ENCODE measurements at regions not wholly inside any gene's neighbourhood (a gene's known extent, or its start where the extent isn't known, plus 50 kb on each side); places are given as distances from the start of the nearest gene placed in this dataset.
"Not testable (repeated sequence)": the region's sequence is repeated elsewhere in the genome, so short reads cannot be mapped to it uniquely, and the experiment has no call there.

DNA sequence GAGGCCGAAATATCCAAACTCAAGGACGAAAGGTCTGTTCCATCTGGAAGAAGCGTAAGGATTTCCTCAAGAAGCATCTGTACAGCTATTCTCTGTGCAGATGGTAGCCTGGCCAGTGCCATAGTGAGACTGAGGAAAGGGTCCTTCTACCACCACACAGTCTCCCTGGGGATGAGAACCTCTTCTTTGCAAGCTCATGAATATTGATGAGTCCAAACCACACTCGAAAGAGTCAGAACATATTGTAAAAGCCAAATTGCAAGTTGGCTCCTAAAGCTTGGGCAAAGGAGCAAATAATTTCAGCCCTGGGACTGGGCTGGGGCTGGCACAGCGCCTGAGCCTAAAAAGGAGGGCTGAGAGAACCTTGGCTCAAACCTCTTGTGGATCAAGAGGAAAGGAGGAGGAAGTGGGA, 66.1 kb upstream of the PIP4K2A start:
- in situ Hi-C loops (cut with HindIII; ENCODE audit: low pct_ligation_motif_present, low pct_unique_long_range_greater_than_20kb, low sequenced_read_pairs): no loop called here
- DNase-seq: no peak

DNA sequence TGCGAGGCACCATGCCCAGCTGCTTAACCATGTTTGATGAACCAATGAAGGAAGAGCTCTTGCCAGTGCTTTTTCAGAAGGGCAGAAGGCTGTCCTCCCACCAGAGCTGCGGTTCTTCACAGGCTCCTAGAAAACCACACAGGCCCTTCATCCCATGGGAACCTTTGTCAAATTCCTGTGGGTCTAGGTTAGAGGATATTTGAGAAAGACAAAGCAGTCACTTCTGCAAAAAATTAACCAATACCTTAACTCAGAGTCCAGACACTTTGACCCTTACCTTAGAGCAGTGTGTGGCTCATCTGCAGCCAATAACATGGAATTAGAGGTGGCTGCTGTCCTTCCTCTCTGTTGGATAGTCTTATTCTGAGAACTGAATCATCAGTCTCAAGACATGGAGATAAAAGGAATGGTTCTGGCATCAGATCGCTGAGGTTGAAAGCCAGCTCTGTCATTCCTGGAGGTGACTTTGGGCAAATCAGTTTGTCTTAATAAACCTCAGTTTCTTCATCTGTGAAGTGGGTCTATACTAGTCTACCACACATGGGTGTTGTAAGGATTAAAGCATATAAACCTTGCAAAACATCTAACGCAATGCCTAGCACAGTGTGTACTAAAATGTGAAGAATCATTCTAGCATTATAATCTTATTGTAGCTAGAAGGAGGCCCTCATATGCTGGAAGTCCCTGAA, 65.1 kb upstream of the PIP4K2A start:
- in situ Hi-C loops (cut with HindIII; ENCODE audit: low pct_ligation_motif_present, low pct_unique_long_range_greater_than_20kb, low sequenced_read_pairs): no loop called here
- peak; percentile 19 for DNase-seq

DNA sequence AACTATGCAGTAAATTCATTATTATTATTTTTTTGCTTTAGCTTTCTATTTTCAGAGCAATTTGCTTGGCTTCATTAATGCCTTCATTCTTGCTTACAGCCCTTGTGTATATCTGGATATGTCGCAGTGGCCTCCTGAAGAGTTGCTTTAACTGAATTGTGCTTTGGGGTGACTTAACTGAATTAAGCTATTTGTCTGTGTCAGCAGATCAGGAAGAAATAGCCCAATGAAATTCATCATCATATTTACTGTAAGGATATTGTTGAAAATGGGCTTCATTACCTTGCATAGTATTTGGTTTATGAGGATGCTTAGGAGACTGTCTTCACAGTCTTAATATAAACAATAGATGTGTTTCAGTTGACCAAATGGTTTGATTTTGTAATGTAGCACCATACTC, 59.7 kb upstream of the PIP4K2A start:
- no peak for DNase-seq
- in situ Hi-C loops (cut with HindIII; ENCODE audit: low pct_ligation_motif_present, low pct_unique_long_range_greater_than_20kb, low sequenced_read_pairs): no loop called here

DNA sequence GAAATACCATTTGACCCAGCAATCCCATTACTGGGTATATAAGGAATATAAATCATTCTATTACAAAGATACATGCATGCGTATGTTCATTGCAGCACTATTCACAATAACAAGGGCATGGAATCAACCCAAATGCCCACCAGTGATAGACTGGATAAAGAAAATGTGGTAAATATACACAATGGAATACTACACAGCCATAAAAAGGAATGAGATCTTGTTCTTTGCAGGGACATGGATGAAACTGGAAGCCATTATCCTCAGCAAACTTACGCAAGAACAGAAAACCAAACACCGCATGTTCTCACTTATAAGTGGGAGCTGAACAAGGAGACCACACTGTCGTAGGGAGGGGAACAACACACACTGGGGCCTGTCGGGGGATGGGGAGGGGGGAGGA, 57.3 kb upstream of the PIP4K2A start:
- DNase-seq; in situ Hi-C loops (cut with HindIII; ENCODE audit: low pct_ligation_motif_present, low pct_unique_long_range_greater_than_20kb, low sequenced_read_pairs): not testable (repeated sequence)

DNA sequence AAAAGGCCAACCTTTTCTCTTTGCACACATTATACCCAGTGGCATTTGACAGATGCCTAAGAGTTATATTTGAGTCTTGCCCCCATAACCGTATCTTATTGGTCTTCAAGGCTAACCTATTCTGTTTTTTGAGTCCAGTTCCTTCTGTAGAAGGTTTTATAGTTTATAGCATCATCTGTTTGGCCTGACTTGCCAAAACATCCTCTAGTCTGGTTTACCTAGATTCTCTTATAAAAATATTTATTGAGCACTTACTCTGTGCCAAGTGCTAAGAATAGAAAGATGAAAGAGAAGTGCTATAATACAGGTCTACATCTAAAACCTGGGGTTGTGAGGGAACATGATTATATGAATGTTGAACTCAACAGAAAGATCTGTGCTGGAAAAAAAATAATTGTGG, 55.9 kb upstream of the PIP4K2A start:
- in situ Hi-C loops (cut with HindIII; ENCODE audit: low pct_ligation_motif_present, low pct_unique_long_range_greater_than_20kb, low sequenced_read_pairs): no loop called here
- DNase-seq: no peak

DNA sequence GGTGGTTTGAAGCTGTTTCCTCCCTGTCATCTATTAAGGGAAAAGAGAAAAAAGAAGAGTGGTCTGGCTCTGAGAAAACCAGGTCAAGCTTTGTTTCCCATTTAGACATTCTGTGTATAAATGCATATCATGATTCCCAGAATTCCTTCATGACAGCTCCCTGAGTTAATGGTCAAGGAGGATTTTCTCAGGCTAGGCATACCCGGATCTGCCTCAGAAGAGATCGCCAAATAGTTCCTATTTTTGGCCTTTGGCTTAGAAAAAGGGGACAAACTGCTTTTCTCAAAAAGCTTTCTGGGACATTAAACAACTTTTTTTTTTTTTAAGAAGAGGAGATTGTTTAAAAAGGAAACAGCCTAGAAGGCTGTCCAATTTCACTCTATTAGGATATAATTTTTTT, 53.5 kb upstream of the PIP4K2A start:
- in situ Hi-C loops (cut with HindIII; ENCODE audit: low pct_ligation_motif_present, low pct_unique_long_range_greater_than_20kb, low sequenced_read_pairs): no loop called here
- DNase-seq: no peak

DNA sequence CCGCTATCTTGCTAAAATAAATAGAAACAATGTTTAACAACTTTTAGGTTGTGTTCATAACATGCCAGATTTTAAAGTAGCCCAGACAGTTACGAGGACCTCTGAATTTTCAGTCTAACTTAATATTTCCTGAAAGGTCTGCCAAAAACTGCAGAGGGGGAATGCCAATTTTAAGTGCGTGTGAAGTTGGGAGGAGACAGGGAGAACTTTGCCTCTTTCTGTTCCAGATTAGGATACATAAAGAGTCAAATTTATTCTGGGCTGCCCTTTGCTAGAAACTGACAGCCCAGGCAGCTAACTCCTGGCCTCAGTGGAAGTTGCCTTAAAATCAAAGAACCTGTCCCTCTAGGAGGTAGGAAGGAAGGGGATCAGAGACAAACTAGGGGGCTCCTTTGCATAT, 52.3 kb upstream of the PIP4K2A start:
- in situ Hi-C loops (cut with HindIII; ENCODE audit: low pct_ligation_motif_present, low pct_unique_long_range_greater_than_20kb, low sequenced_read_pairs): no loop called here
- DNase-seq: no peak

DNA sequence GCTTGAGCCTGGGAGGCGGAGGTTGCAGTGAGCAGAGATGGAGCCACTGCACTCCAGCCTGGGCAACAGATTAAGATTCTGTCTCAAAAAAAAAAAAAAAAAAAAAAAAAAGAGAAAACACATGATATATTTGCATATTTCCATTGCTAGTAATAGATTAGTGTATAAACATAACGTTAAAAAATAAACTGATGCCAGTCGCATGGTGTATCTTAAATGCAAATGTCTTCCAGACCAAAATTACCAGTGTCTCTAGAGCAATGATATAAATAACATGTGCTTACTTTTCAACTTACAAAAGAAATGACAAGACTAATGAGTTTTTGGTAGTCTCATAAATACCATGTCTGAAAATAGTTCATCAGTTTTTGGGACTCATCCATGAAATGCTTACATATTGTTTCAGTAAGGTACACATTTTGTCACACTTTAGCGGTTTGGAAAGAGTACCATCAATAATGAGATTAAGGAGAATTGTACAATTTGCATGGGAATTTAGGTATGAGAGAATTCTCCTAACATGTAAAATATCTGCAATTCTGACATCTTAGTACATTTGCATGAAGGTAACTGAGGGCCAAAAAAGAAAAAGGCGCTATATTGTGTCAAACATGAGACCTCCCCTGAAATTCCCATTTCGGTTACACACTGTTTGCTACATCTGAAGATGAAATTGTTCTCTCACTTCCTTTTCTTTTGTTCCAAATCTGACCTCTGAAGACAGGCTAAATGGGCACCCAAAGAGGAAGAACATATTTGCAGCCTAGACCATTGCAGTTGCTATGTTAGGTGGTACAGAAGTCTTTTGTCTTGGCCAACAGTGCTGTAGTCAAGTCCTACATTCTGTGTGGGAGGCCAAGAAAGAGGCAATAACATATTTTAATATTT, 51.5 kb upstream of the PIP4K2A start:
- no peak for DNase-seq
- in situ Hi-C loops (cut with HindIII; ENCODE audit: low pct_ligation_motif_present, low pct_unique_long_range_greater_than_20kb, low sequenced_read_pairs): no loop called here

DNA sequence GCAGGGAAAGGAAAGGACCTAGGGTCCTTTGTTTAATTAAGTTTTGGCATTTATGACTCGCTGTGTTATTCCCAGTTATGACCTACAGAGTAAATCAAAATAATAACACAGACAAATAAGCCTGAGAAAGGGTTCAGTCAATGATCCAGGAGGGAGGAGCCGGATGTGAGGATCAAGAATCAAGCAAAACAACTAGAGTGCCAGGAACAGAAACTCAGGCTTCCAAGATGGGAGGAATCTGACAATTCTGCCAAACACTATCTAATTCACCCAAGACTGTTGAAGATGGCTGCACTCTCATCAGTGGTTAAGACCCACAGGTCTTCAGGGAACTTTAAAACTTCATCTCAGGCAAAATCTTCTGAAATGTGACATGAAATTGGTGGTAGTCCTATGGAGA, 50.3 kb upstream of the PIP4K2A start:
- no peak for DNase-seq
- in situ Hi-C loops (cut with HindIII; ENCODE audit: low pct_ligation_motif_present, low pct_unique_long_range_greater_than_20kb, low sequenced_read_pairs): no loop called here
